ENCODE measurements at regions not wholly inside any gene's neighbourhood (a gene's known extent, or its start where the extent isn't known, plus 50 kb on each side); places are given as distances from the start of the nearest gene placed in this dataset.

- no peak overlapping the region for H3K9ac ChIP-seq (ENCODE audit: low read length)
- H3K4me1 ChIP-seq (ENCODE audit: control insufficient read depth, insufficient read depth, low read length): no peaks in the 10 kb centered on the region
- H3K36me3 ChIP-seq (ENCODE audit: control insufficient read depth, insufficient read depth, low read length): no peaks in the 10 kb centered on the region
- H3K27me3 ChIP-seq (ENCODE audit: control insufficient read depth, insufficient read depth, low read length): no peaks in the 10 kb centered on the region
- no peak overlapping the region for H3K27ac ChIP-seq (ENCODE audit: low read depth, low read length)
- no peak overlapping the region for H3K4me3 ChIP-seq (ENCODE audit: low read length)
These were observed 94.7 kb downstream of the DIRAS2 start for GRCh38 chr9:90547896-90548295.

- Histone ChIP-seq H3K4me3 (ENCODE audit: low read length) (no peak overlapping the region), H3K27me3 (ENCODE audit: control insufficient read depth, insufficient read depth, low read length) (no peaks in the 10 kb centered on the region), H3K36me3 (ENCODE audit: control insufficient read depth, insufficient read depth, low read length) (no peaks in the 10 kb centered on the region), H3K4me1 (ENCODE audit: control insufficient read depth, insufficient read depth, low read length) (no peaks in the 10 kb centered on the region), H3K9ac (ENCODE audit: low read length) (no peak overlapping the region), H3K27ac (ENCODE audit: low read depth, low read length) (no peak overlapping the region)
These were observed 90.3 kb downstream of the DIRAS2 start for GRCh38 chr9:90552317-90552716.

- no peaks in the 10 kb centered on the region for H3K36me3 ChIP-seq (ENCODE audit: control insufficient read depth, insufficient read depth, low read length)
These were observed 87.1 kb downstream of the DIRAS2 start for GRCh38 chr9:90555351-90556057.

GRCh38 chr9:90556897-90557675, 85.5 kb downstream of the DIRAS2 start:
- no peaks in the 10 kb centered on the region for H3K4me1 ChIP-seq (ENCODE audit: control insufficient read depth, insufficient read depth, low read length)
- H3K4me3 ChIP-seq (ENCODE audit: low read length): no peak overlapping the region
- no peak overlapping the region for H3K27ac ChIP-seq (ENCODE audit: low read depth, low read length)
- H3K9ac ChIP-seq (ENCODE audit: low read length): no peak overlapping the region
- H3K36me3 ChIP-seq (ENCODE audit: control insufficient read depth, insufficient read depth, low read length): no peaks in the 10 kb centered on the region
- H3K27me3 ChIP-seq (ENCODE audit: control insufficient read depth, insufficient read depth, low read length): no peaks in the 10 kb centered on the region

More at GRCh38 chr9:90555351-90556057, 87.1 kb downstream of the DIRAS2 start:
- no peak overlapping the region for H3K27ac ChIP-seq (ENCODE audit: low read depth, low read length)
- H3K4me1 ChIP-seq (ENCODE audit: control insufficient read depth, insufficient read depth, low read length): no peaks in the 10 kb centered on the region
- no peak overlapping the region for H3K9ac ChIP-seq (ENCODE audit: low read length)
- no peaks in the 10 kb centered on the region for H3K27me3 ChIP-seq (ENCODE audit: control insufficient read depth, insufficient read depth, low read length)
- H3K4me3 ChIP-seq (ENCODE audit: low read length): no peak overlapping the region

- Histone ChIP-seq H3K27ac (ENCODE audit: low read depth, low read length) (no peak overlapping the region), H3K4me1 (ENCODE audit: control insufficient read depth, insufficient read depth, low read length) (no peaks in the 10 kb centered on the region), H3K36me3 (ENCODE audit: control insufficient read depth, insufficient read depth, low read length) (no peaks in the 10 kb centered on the region)
These were observed 83.2 kb downstream of the DIRAS2 start for GRCh38 chr9:90559075-90560073.

More at GRCh38 chr9:90559075-90560073, 83.2 kb downstream of the DIRAS2 start:
- Histone ChIP-seq H3K27me3 (ENCODE audit: control insufficient read depth, insufficient read depth, low read length) (no peaks in the 10 kb centered on the region), H3K9ac (ENCODE audit: low read length) (no peak overlapping the region), H3K4me3 (ENCODE audit: low read length) (no peak overlapping the region)
